Muscle of leg (tissue), 3 donors: ENCODE measurements at regions not wholly inside any gene's neighbourhood (a gene's known extent, or its start where the extent isn't known, plus 50 kb on each side); places are given as distances from the start of the nearest gene placed in this dataset.
"Not testable (repeated sequence)": the region's sequence is repeated elsewhere in the genome, so short reads cannot be mapped to it uniquely, and the experiment has no call there.

Experiments used
- DNase-seq: peaks from one replicate; pipeline ENCODE4 v3.0.0; 2013
- H3K27ac ChIP-seq: one replicate; pipeline ENCODE4 v1.5.1; 2013; ENCODE audit warnings: mild to moderate bottlenecking, low read length, control low read depth
- H3K27me3 ChIP-seq: one replicate; pipeline ENCODE4 v1.6.1; 2013; ENCODE audit warnings: low read length; ENCODE audit not compliant: control insufficient read depth, insufficient read depth
- H3K36me3 ChIP-seq: one replicate; pipeline ENCODE4 v1.6.1; 2013; ENCODE audit warnings: low read length; ENCODE audit not compliant: control insufficient read depth, insufficient read depth
- H3K4me1 ChIP-seq: one replicate; pipeline ENCODE4 v1.6.1; 2013; ENCODE audit warnings: low read length; ENCODE audit not compliant: control insufficient read depth, insufficient read depth
- H3K4me3 ChIP-seq: one replicate; pipeline ENCODE4 v1.5.1; 2013; ENCODE audit warnings: low read length, control low read depth
- H3K9me3 ChIP-seq: replicated peaks from 2 replicates; pipeline ENCODE4 v1.6.1; 2013; ENCODE audit warnings: low read depth, low read length; ENCODE audit not compliant: control insufficient read depth
- WGBS: methylation state at CpG from one replicate; pipeline ENCODE4 v1.1.5; 2013; ENCODE audit warnings: missing lambda C conversion rate; ENCODE audit not compliant: insufficient coverage; 5-methylcytosine and 5-hydroxymethylcytosine counted together

- DNase-seq, result no peak
- H3K27ac ChIP-seq, result no peak overlapping the region
- H3K27me3 ChIP-seq, result no peaks in the 10 kb centered on the region
- no peaks in the 10 kb centered on the region for H3K36me3 ChIP-seq
- no peaks in the 10 kb centered on the region for H3K9me3 ChIP-seq
- H3K4me1 ChIP-seq, result no peaks in the 10 kb centered on the region
- no peak overlapping the region for H3K4me3 ChIP-seq
Observed at GRCh38 chr6:23532227-23532626, 593.8 kb upstream of the NRSN1 start.

GRCh38 chr6:23533311-23533710, 592.7 kb upstream of the NRSN1 start:
- H3K9me3 ChIP-seq, result no peaks in the 10 kb centered on the region
- H3K4me1 ChIP-seq, result no peaks in the 10 kb centered on the region
- H3K36me3 ChIP-seq, result no peaks in the 10 kb centered on the region
- DNase-seq, result no peak
- 100% methylated on average over 2 of the region's 2 CpGs for WGBS
- no peaks in the 10 kb centered on the region for H3K27me3 ChIP-seq
- H3K27ac ChIP-seq, result no peak overlapping the region
- H3K4me3 ChIP-seq, result no peak overlapping the region

- Histone ChIP-seq H3K4me3 (no peak overlapping the region), H3K4me1 (no peaks in the 10 kb centered on the region), H3K36me3 (no peaks in the 10 kb centered on the region), H3K27me3 (no peaks in the 10 kb centered on the region), H3K27ac (no peak overlapping the region), H3K9me3 (no peaks in the 10 kb centered on the region)
- 50% methylated on average over 6 of the region's 7 CpGs for WGBS
- DNase-seq, result peak; percentile 21
Observed at GRCh38 chr6:23533944-23534343, 592.1 kb upstream of the NRSN1 start.

GRCh38 chr6:23534351-23534750, 591.7 kb upstream of the NRSN1 start:
- Histone ChIP-seq H3K9me3 (no peaks in the 10 kb centered on the region), H3K36me3 (no peaks in the 10 kb centered on the region), H3K27ac (no peak overlapping the region), H3K4me3 (no peak overlapping the region), H3K4me1 (no peaks in the 10 kb centered on the region), H3K27me3 (no peaks in the 10 kb centered on the region)
- WGBS, result no CpG with 5 or more reads among the region's 2 CpGs
- no peak for DNase-seq

- DNase-seq, result no peak
- no peaks in the 10 kb centered on the region for H3K9me3 ChIP-seq
- no peak overlapping the region for H3K27ac ChIP-seq
- no peaks in the 10 kb centered on the region for H3K4me1 ChIP-seq
- no CpG with 5 or more reads among the region's 2 CpGs for WGBS
- no peaks in the 10 kb centered on the region for H3K27me3 ChIP-seq
- H3K4me3 ChIP-seq, result no peak overlapping the region
- no peaks in the 10 kb centered on the region for H3K36me3 ChIP-seq
Observed at GRCh38 chr6:23535101-23535500, 590.9 kb upstream of the NRSN1 start.

GRCh38 chr6:23537828-23538227, 588.2 kb upstream of the NRSN1 start:
- Histone ChIP-seq H3K4me3 (no peak overlapping the region), H3K27ac (no peak overlapping the region), H3K36me3 (no peaks in the 10 kb centered on the region), H3K9me3 (no peaks in the 10 kb centered on the region), H3K4me1 (no peaks in the 10 kb centered on the region), H3K27me3 (no peaks in the 10 kb centered on the region)
- no peak for DNase-seq

GRCh38 chr6:23547851-23548250, 578.2 kb upstream of the NRSN1 start:
- peak; percentile 11 for DNase-seq
- H3K27me3 ChIP-seq, result no peaks in the 10 kb centered on the region
- no peaks in the 10 kb centered on the region for H3K36me3 ChIP-seq
- H3K27ac ChIP-seq, result no peak overlapping the region
- H3K9me3 ChIP-seq, result no peaks in the 10 kb centered on the region
- no peaks in the 10 kb centered on the region for H3K4me1 ChIP-seq
- no CpG with 5 or more reads among the region's 1 CpG for WGBS
- H3K4me3 ChIP-seq, result no peak overlapping the region

GRCh38 chr6:23554953-23555352, 571.1 kb upstream of the NRSN1 start:
- DNase-seq, H3K36me3 ChIP-seq: not testable (repeated sequence)
- WGBS, result 73% methylated on average over 1 of the region's 1 CpG

GRCh38 chr6:23559587-23560343, 566.2 kb upstream of the NRSN1 start:
- H3K4me3 ChIP-seq, result no peak overlapping the region
- no peak overlapping the region for H3K27ac ChIP-seq
- peak; percentile 20 for DNase-seq
- WGBS, result 47% methylated on average over 7 of the region's 9 CpGs
- no peaks in the 10 kb centered on the region for H3K27me3 ChIP-seq
- no peaks in the 10 kb centered on the region for H3K4me1 ChIP-seq
- no peaks in the 10 kb centered on the region for H3K9me3 ChIP-seq
- no peaks in the 10 kb centered on the region for H3K36me3 ChIP-seq

More at GRCh38 chr6:23554953-23555352, 571.1 kb upstream of the NRSN1 start:
- H3K4me1 ChIP-seq, H3K27me3 ChIP-seq, H3K4me3 ChIP-seq, H3K9me3 ChIP-seq, H3K27ac ChIP-seq: not testable (repeated sequence)

GRCh38 chr6:23561732-23562131, 564.3 kb upstream of the NRSN1 start:
- H3K27me3 ChIP-seq, result no peaks in the 10 kb centered on the region
- no peak for DNase-seq
- H3K27ac ChIP-seq, result no peak overlapping the region
- H3K9me3 ChIP-seq, result no peaks in the 10 kb centered on the region
- H3K36me3 ChIP-seq, result no peaks in the 10 kb centered on the region
- H3K4me1 ChIP-seq, result no peaks in the 10 kb centered on the region
- WGBS, result no CpG with 5 or more reads among the region's 1 CpG
- no peak overlapping the region for H3K4me3 ChIP-seq

GRCh38 chr6:23562554-23562953, 563.5 kb upstream of the NRSN1 start:
- no peaks in the 10 kb centered on the region for H3K9me3 ChIP-seq
- no peaks in the 10 kb centered on the region for H3K4me1 ChIP-seq
- H3K4me3 ChIP-seq, result no peak overlapping the region
- H3K27ac ChIP-seq, result no peak overlapping the region
- no peaks in the 10 kb centered on the region for H3K27me3 ChIP-seq
- WGBS, result 33% methylated on average over 1 of the region's 3 CpGs
- no peaks in the 10 kb centered on the region for H3K36me3 ChIP-seq
- no peak for DNase-seq
